ENCODE measurements at regions not wholly inside any gene's neighbourhood (a gene's known extent, or its start where the extent isn't known, plus 50 kb on each side); places are given as distances from the start of the nearest gene placed in this dataset.

DNA sequence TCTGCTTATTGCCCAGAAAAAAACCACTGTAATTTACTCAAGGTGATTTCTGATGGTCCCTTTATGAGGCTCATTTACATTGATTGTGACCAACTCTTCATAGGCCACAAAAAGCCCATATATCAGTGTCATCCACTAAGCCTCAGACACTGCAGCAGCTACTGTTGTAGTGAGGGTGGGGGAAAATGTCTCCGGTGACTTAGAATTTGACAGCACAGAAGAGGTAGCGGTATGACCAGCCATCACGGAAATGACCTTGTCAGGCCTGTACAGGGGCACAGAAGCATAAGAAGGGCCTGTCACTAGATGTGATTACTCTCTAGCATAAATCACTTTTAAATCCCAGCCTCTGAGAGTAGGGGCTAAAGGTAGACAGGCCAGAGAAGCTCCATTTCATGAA, 190.3 kb downstream of the PAX3 start:
- TF ChIP-seq, protein P1, sequence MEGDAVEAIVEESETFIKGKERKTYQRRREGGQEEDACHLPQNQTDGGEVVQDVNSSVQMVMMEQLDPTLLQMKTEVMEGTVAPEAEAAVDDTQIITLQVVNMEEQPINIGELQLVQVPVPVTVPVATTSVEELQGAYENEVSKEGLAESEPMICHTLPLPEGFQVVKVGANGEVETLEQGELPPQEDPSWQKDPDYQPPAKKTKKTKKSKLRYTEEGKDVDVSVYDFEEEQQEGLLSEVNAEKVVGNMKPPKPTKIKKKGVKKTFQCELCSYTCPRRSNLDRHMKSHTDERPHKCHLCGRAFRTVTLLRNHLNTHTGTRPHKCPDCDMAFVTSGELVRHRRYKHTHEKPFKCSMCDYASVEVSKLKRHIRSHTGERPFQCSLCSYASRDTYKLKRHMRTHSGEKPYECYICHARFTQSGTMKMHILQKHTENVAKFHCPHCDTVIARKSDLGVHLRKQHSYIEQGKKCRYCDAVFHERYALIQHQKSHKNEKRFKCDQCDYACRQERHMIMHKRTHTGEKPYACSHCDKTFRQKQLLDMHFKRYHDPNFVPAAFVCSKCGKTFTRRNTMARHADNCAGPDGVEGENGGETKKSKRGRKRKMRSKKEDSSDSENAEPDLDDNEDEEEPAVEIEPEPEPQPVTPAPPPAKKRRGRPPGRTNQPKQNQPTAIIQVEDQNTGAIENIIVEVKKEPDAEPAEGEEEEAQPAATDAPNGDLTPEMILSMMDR (IDR thresholded peaks at IDR 0.05; ENCODE audit: poor library complexity), result no peak
- no peak for TF ChIP-seq EZH2phosphoT487 (IDR thresholded peaks at IDR 0.05; ENCODE audit: low read depth, severe bottlenecking, unreplicated experiment)
- TF ChIP-seq EZH2 (IDR thresholded peaks at IDR 0.05; ENCODE audit: borderline replicate concordance), result no peak
